Kidney (tissue), 13 donors: ENCODE measurements at regions not wholly inside any gene's neighbourhood (a gene's known extent, or its start where the extent isn't known, plus 50 kb on each side); places are given as distances from the start of the nearest gene placed in this dataset.
"Not testable (repeated sequence)": the region's sequence is repeated elsewhere in the genome, so short reads cannot be mapped to it uniquely, and the experiment has no call there.

Experiments used
- DNase-seq, 5 donors: peaks; one replicate each; pipeline ENCODE4 v3.0.0-alpha.2; 2013 to 2020
- FAIRE-seq: peaks from 2 replicates; lab custom pipeline; 2012; peaks lifted over from hg19 to GRCh38; lab: Jason Lieb, UNC
- H3K27ac ChIP-seq, 2 donors: one replicate each; pipeline ENCODE4 v1.7.0; 2013; ENCODE audit warnings: low read depth in 2 of 2, low read length in 2 of 2, inconsistent platforms in 1 of 2
- H3K27me3 ChIP-seq: one replicate; pipeline ENCODE4 v1.7.1; 2013; ENCODE audit warnings: low read length, inconsistent platforms; ENCODE audit not compliant: control insufficient read depth, insufficient read depth
- H3K36me3 ChIP-seq, 3 donors: one replicate each; pipeline versions ENCODE4 v1.7.0 to v1.7.1; 2013; ENCODE audit warnings: low read length in 3 of 3, control low read depth in 1 of 3, inconsistent platforms in 1 of 3; ENCODE audit not compliant: insufficient read depth in 3 of 3, control insufficient read depth in 2 of 3
- H3K4me1 ChIP-seq, 3 donors: one replicate each; pipeline versions ENCODE4 v1.7.0 to v1.7.1; 2013; ENCODE audit warnings: low read length in 3 of 3, inconsistent platforms in 1 of 3, low read depth in 1 of 3; ENCODE audit not compliant: control insufficient read depth in 2 of 3, insufficient read depth in 2 of 3
- H3K4me3 ChIP-seq, 3 donors: one replicate each; pipeline versions ENCODE4 v1.7.0 to v1.8.1; 2013; ENCODE audit warnings: low read length in 3 of 3, control low read depth in 1 of 3, inconsistent platforms in 1 of 3
- H3K9ac ChIP-seq, 3 donors: one replicate each; pipeline versions ENCODE4 v1.7.0 to v1.7.1; 2013; ENCODE audit warnings: low read length in 3 of 3, control low read depth in 1 of 3, inconsistent platforms in 1 of 3
- H3K9me3 ChIP-seq, 3 donors: one replicate each; pipeline versions ENCODE4 v1.7.0 to v1.7.1; 2013; ENCODE audit warnings: low read length in 3 of 3, control low read depth in 1 of 3, inconsistent platforms in 1 of 3; ENCODE audit not compliant: control insufficient read depth in 2 of 3, insufficient read depth in 1 of 3
- intact Hi-C: fragments of 100-400 bp; cut with DNase I; formaldehyde crosslinking; loops from one replicate; pipeline ENCODE4 v1.11.1; 2022
- TF ChIP-seq, protein P1 (sequence below): IDR thresholded peaks from 3 replicates; pipeline ENCODE4 v1.5.1; 2012; ENCODE audit warnings: mild to moderate bottlenecking, moderate library complexity, borderline replicate concordance; ENCODE audit not compliant: insufficient read depth; ENCODE audit errors: extremely low read depth
- donor health status: control.
- donor health status: control.
- donor health status: control.
- donor health status: control.
- donor health status: control.
- donor health status: DM: yes; HTN: yes; CAD: no.
- donor health status: Normal renal cell carcinoma (clear cell type).

DNA sequence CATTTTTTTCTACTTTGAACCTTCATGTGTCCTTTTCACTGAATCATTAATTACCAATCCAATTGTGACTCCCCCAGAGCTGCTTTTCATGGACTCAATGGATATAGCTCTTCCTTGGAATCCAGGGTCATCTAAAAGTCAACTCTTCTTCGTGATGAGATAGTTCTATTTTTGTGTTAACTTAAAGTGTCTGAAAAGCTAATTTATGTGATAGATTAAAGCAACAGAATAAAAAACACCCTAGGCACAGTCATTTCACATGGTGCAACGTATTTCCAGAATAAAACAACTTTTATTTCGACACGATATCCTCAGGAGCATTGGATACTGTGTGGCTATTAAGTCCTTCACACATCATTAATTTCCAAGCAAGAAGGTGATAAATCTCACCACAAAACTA is 250.6 kb upstream of the SPHKAP start:
- H3K4me1 ChIP-seq: no peaks in the 10 kb centered on the region
- intact Hi-C loops: no loop called here
- no peaks in the 10 kb centered on the region for H3K27me3 ChIP-seq
- peaks cover 0 to 6% (median 0%) of the 10 kb centered on the region in 3 donors for H3K9me3 ChIP-seq
- FAIRE-seq (no peak), DNase-seq (peak in 2 of 5 donors; percentile 64 to 68)
- no peak overlapping the region for H3K27ac ChIP-seq
- TF ChIP-seq, protein P1, sequence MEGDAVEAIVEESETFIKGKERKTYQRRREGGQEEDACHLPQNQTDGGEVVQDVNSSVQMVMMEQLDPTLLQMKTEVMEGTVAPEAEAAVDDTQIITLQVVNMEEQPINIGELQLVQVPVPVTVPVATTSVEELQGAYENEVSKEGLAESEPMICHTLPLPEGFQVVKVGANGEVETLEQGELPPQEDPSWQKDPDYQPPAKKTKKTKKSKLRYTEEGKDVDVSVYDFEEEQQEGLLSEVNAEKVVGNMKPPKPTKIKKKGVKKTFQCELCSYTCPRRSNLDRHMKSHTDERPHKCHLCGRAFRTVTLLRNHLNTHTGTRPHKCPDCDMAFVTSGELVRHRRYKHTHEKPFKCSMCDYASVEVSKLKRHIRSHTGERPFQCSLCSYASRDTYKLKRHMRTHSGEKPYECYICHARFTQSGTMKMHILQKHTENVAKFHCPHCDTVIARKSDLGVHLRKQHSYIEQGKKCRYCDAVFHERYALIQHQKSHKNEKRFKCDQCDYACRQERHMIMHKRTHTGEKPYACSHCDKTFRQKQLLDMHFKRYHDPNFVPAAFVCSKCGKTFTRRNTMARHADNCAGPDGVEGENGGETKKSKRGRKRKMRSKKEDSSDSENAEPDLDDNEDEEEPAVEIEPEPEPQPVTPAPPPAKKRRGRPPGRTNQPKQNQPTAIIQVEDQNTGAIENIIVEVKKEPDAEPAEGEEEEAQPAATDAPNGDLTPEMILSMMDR: no peak
- no peak overlapping the region for H3K4me3 ChIP-seq
- no peak overlapping the region for H3K9ac ChIP-seq
- H3K36me3 ChIP-seq: no peaks in the 10 kb centered on the region

DNA sequence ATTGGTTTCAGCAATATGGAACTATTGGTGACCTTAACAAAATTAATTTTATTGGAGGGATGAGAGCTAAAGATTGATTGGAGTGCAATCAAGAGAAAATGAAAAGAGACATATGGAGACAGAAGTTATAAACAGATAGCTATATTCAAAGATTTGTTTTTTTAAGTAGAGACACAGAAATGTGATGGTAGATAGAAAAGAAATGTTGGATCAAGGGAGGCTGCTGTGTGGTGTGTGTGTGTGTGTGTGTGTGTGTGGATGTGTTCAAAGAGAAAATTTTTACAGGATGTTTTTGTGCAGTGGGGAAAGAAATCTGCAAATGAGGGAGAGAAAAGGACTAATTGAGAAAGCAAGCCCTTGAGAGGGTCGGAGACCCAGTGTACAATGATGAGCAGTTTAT is 249.5 kb upstream of the SPHKAP start:
- Histone ChIP-seq H3K36me3 (no peaks in the 10 kb centered on the region), H3K9me3 (peaks cover 0 to 10% (median 0%) of the 10 kb centered on the region in 3 donors), H3K27me3 (no peaks in the 10 kb centered on the region), H3K27ac (no peak overlapping the region), H3K4me3 (no peak overlapping the region), H3K9ac (no peak overlapping the region), H3K4me1 (no peaks in the 10 kb centered on the region)
- DNase-seq: no peak
- FAIRE-seq: no peak
- TF ChIP-seq, protein P1: no peak
- intact Hi-C loops: no loop called here

DNA sequence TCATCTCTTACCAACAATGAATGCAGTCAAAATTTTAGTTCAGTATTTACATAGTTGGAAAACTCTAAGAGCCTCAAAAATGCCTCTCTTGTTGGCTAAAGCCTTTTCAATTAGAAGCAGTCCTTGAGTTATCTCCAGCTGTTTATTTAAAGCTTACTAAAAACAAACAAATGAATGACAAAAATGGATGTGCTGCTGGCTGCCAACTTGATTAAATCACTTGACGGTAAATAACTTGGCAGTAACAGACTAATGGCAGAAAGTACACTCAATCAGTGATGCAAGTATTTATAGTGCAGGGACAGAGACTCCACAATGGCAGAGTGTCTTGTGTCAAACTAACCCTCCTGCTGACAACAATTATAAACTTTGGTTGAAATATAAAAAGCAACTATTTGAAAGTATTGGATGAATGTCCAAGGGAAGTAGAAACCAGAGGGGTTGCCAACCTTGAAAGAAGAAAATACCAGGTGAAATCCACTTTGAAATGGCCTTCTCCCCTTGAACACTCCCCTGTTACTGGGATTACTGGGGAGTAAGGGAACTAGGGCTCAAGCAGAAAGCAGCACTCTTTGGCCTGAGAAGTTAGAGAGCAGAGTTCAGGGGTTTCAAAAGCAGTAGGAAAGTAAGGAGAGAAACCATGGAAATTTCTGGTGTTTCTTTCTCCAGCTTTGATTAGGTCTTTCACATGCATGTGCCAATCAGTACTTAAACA is 245.2 kb upstream of the SPHKAP start:
- DNase-seq: no peak

DNA sequence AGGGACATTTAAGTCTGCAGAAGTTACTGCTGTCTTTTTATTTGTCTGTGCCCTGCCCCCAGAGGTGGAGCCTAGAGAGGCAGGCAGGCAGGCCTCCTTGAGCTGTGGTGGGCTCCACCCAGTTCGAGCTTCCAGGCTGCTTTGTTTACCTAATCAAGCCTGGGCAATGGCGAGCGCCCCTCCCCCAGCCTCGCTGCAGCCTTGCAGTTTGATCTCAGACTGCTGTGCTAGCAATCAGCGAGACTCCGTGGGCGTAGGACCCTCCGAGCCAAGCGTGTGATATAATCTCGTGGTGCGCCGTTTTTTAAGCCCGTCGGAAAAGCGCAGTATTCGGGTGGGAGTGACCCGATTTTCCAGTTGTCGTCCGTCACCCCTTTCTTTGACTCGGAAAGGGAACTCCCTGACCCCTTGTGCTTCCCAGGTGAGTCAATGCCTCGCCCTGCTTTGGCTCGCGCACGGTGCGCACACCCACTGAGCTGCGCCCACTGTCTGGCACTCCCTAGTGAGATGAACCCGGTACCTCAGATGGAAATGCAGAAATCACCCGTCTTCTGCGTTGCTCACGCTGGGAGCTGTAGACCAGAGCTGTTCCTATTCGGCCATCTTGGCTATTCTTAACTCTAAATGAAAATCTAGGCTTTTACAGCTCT is 244.0 kb upstream of the SPHKAP start:
- intact Hi-C loops, FAIRE-seq, H3K4me3 ChIP-seq, H3K36me3 ChIP-seq, H3K9ac ChIP-seq, H3K4me1 ChIP-seq, H3K9me3 ChIP-seq, H3K27me3 ChIP-seq, DNase-seq, H3K27ac ChIP-seq: not testable (repeated sequence)

More for the DNA sequence above, 245.2 kb upstream of the SPHKAP start:
- Histone ChIP-seq H3K9me3 (peaks cover 0 to 10% (median 0%) of the 10 kb centered on the region in 3 donors), H3K9ac (no peak overlapping the region), H3K36me3 (no peaks in the 10 kb centered on the region), H3K27ac (no peak overlapping the region), H3K27me3 (no peaks in the 10 kb centered on the region), H3K4me1 (no peaks in the 10 kb centered on the region), H3K4me3 (no peak overlapping the region)
- no peak for FAIRE-seq
- intact Hi-C loops: no loop called here
- TF ChIP-seq, protein P1: no peak
